ENCODE measurements at regions not wholly inside any gene's neighbourhood (a gene's known extent, or its start where the extent isn't known, plus 50 kb on each side); places are given as distances from the start of the nearest gene placed in this dataset.

DNA sequence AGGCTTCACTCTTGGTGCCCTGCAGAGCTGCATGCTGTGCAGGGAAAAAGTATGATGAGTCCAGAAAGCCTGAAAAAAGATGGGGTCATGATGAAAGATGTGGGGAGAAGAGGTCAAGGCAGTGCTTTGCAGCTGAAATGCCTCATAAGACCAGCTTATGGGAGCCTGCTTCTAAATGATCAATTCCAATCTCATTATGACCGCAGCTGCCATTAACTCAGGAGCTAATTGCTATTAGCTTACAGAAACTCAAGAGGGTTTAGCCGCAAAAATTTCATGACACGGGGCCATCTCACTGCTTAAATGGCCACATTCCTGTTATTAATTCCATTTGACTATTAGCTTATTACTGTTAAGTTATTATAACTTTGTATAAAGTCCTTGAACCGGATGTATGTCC, 502.9 kb upstream of the ZMIZ1 start:
- peaks cover 61% of the 10 kb centered on the region for H3K27me3 Mint-ChIP-seq (ENCODE audit: unreplicated experiment)
- H3K9me3 Mint-ChIP-seq (ENCODE audit: unreplicated experiment): no peaks in the 10 kb centered on the region
- no peaks in the 10 kb centered on the region for H3K36me3 Mint-ChIP-seq (ENCODE audit: unreplicated experiment)
- H3K4me3 Mint-ChIP-seq (ENCODE audit: unreplicated experiment): no peak overlapping the region
- DNase-seq (ENCODE audit: extremely low spot score, unreplicated experiment): no peak
- peaks cover 12% of the 10 kb centered on the region for H3K4me1 Mint-ChIP-seq (ENCODE audit: unreplicated experiment)
- TF ChIP-seq, protein P1, sequence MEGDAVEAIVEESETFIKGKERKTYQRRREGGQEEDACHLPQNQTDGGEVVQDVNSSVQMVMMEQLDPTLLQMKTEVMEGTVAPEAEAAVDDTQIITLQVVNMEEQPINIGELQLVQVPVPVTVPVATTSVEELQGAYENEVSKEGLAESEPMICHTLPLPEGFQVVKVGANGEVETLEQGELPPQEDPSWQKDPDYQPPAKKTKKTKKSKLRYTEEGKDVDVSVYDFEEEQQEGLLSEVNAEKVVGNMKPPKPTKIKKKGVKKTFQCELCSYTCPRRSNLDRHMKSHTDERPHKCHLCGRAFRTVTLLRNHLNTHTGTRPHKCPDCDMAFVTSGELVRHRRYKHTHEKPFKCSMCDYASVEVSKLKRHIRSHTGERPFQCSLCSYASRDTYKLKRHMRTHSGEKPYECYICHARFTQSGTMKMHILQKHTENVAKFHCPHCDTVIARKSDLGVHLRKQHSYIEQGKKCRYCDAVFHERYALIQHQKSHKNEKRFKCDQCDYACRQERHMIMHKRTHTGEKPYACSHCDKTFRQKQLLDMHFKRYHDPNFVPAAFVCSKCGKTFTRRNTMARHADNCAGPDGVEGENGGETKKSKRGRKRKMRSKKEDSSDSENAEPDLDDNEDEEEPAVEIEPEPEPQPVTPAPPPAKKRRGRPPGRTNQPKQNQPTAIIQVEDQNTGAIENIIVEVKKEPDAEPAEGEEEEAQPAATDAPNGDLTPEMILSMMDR (IDR thresholded peaks at IDR 0.05): no peak
- H3K27ac Mint-ChIP-seq (ENCODE audit: unreplicated experiment): no peak overlapping the region

- DNase-seq (ENCODE audit: extremely low spot score, unreplicated experiment): no peak
- Mint-ChIP-seq H3K4me3 (ENCODE audit: unreplicated experiment) (no peak overlapping the region), H3K36me3 (ENCODE audit: unreplicated experiment) (no peaks in the 10 kb centered on the region), H3K27ac (ENCODE audit: unreplicated experiment) (no peak overlapping the region), H3K27me3 (ENCODE audit: unreplicated experiment) (peaks cover 60% of the 10 kb centered on the region), H3K4me1 (ENCODE audit: unreplicated experiment) (peaks cover 12% of the 10 kb centered on the region), H3K9me3 (ENCODE audit: unreplicated experiment) (no peaks in the 10 kb centered on the region)
- TF ChIP-seq, protein P1 (IDR thresholded peaks at IDR 0.05): no peak
Observed at GRCh38 chr10:78566284-78567111, 502.3 kb upstream of the ZMIZ1 start.

DNA sequence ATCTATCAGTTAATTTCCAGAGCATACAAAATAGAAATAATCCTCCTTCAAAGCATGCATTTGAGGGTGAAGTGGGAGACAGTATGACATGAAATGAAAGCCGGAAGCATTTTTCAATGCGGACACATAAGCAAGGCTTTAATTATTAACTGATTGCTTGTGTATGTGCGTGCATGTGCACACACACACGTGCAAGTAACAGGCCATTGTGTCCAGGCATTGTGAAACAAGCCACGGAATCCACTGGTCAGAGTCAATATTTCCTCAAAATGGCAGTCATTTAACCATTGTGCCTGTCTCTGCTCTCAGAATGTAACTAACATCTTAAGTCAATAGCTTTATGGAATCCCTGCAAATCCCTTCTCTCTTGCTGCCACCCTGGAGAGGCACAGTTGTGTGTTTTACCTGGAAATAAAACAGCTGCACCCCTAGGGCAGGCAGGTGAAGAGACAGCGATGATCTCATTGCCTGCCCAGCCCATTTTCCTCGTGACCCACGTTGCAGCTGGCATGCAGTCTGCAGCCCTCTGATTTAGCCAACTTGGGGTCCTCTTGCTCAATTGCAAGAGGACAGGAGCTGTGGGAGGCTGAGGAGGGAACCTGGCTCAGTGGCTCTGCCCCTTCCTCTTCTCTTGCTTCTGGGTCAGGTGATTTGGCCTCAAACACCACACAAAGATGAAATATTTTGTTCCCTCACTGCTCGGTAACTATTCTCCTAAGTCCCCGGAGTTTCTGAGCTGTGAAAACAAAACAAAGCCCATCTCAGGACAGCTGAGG, 500.9 kb upstream of the ZMIZ1 start:
- Mint-ChIP-seq H3K36me3 (ENCODE audit: unreplicated experiment) (no peaks in the 10 kb centered on the region), H3K4me1 (ENCODE audit: unreplicated experiment) (peaks cover 17% of the 10 kb centered on the region), H3K4me3 (ENCODE audit: unreplicated experiment) (no peak overlapping the region), H3K27ac (ENCODE audit: unreplicated experiment) (no peak overlapping the region), H3K9me3 (ENCODE audit: unreplicated experiment) (no peaks in the 10 kb centered on the region), H3K27me3 (ENCODE audit: unreplicated experiment) (peaks cover 48% of the 10 kb centered on the region)
- no peak for DNase-seq (ENCODE audit: extremely low spot score, unreplicated experiment)
- TF ChIP-seq, protein P1 (IDR thresholded peaks at IDR 0.05): no peak

GRCh38 chr10:78568620-78569019, 500.1 kb upstream of the ZMIZ1 start:
- peaks cover 14% of the 10 kb centered on the region for H3K4me1 Mint-ChIP-seq (ENCODE audit: unreplicated experiment)
- no peaks in the 10 kb centered on the region for H3K36me3 Mint-ChIP-seq (ENCODE audit: unreplicated experiment)
- TF ChIP-seq, protein P1 (IDR thresholded peaks at IDR 0.05): no peak
- no peak overlapping the region for H3K4me3 Mint-ChIP-seq (ENCODE audit: unreplicated experiment)
- H3K27me3 Mint-ChIP-seq (ENCODE audit: unreplicated experiment): peaks cover 42% of the 10 kb centered on the region
- no peak for DNase-seq (ENCODE audit: extremely low spot score, unreplicated experiment)
- no peak overlapping the region for H3K27ac Mint-ChIP-seq (ENCODE audit: unreplicated experiment)
- no peaks in the 10 kb centered on the region for H3K9me3 Mint-ChIP-seq (ENCODE audit: unreplicated experiment)

GRCh38 chr10:78570633-78571235, 498.0 kb upstream of the ZMIZ1 start:
- Mint-ChIP-seq H3K36me3 (ENCODE audit: unreplicated experiment) (no peaks in the 10 kb centered on the region), H3K4me3 (ENCODE audit: unreplicated experiment) (no peak overlapping the region), H3K9me3 (ENCODE audit: unreplicated experiment) (no peaks in the 10 kb centered on the region), H3K4me1 (ENCODE audit: unreplicated experiment) (peaks cover 22% of the 10 kb centered on the region), H3K27ac (ENCODE audit: unreplicated experiment) (no peak overlapping the region), H3K27me3 (ENCODE audit: unreplicated experiment) (peaks cover 37% of the 10 kb centered on the region)
- TF ChIP-seq, protein P1 (IDR thresholded peaks at IDR 0.05): no peak
- no peak for DNase-seq (ENCODE audit: extremely low spot score, unreplicated experiment)
